Hepatocyte (in vitro differentiated cells): ENCODE measurements at regions not wholly inside any gene's neighbourhood (a gene's known extent, or its start where the extent isn't known, plus 50 kb on each side); places are given as distances from the start of the nearest gene placed in this dataset.

Experiments used
- DNase-seq: peaks from one replicate; pipeline ENCODE4 v3.0.0-alpha.2; 2016; ENCODE audit warnings: low spot score
- H2AFZ ChIP-seq: fragments of 200-600 bp; sonication (generic); 2 replicates; pipeline ENCODE4 v1.6.0; 2016; ENCODE audit warnings: antibody characterized with exemption, mild to moderate bottlenecking
- H3K27ac ChIP-seq: fragments of 200-600 bp; sonication (generic); 2 replicates; pipeline ENCODE4 v1.5.1; 2016; ENCODE audit warnings: mild to moderate bottlenecking
- H3K27me3 ChIP-seq: fragments of 200-600 bp; sonication (generic); 2 replicates; pipeline ENCODE4 v1.6.1; 2016
- H3K36me3 ChIP-seq: fragments of 200-600 bp; sonication (generic); replicated peaks from 2 replicates; pipeline ENCODE4 v1.5.1; 2016; ENCODE audit warnings: low read depth; ENCODE audit not compliant: insufficient read depth
- H3K4me1 ChIP-seq: fragments of 200-600 bp; sonication (generic); 2 replicates; pipeline ENCODE4 v1.5.1; 2016; ENCODE audit warnings: mild to moderate bottlenecking, moderate library complexity; ENCODE audit not compliant: insufficient read depth
- H3K4me2 ChIP-seq: fragments of 200-600 bp; sonication (generic); 2 replicates; pipeline ENCODE4 v1.6.0; 2016
- H3K4me3 ChIP-seq: fragments of 200-600 bp; sonication (generic); 2 replicates; pipeline ENCODE4 v1.5.1; 2016; ENCODE audit warnings: mild to moderate bottlenecking
- H3K79me2 ChIP-seq: fragments of 200-600 bp; sonication (generic); 2 replicates; pipeline ENCODE4 v1.6.0; 2017; ENCODE audit warnings: mild to moderate bottlenecking
- H3K9me2 ChIP-seq: fragments of 200-600 bp; sonication (generic); replicated peaks from 2 replicates; pipeline ENCODE4 v1.6.0; 2017; ENCODE audit warnings: mild to moderate bottlenecking; ENCODE audit not compliant: insufficient read depth
- H3K9me3 ChIP-seq: fragments of 200-600 bp; sonication (generic); 2 replicates; pipeline ENCODE4 v1.5.1; 2016; ENCODE audit warnings: low read depth, mild to moderate bottlenecking
- H4K20me1 ChIP-seq: fragments of 200-600 bp; sonication (generic); 2 replicates; pipeline ENCODE4 v1.6.0; 2016; ENCODE audit warnings: mild to moderate bottlenecking; ENCODE audit not compliant: insufficient read depth, poor library complexity, severe bottlenecking
- CTCF ChIP-seq: fragments of 200-600 bp; sonication (generic); IDR thresholded peaks from 2 replicates; pipeline ENCODE4 v1.5.1; 2016; ENCODE audit warnings: antibody characterized with exemption, mild to moderate bottlenecking; ENCODE audit not compliant: poor library complexity
- EZH2 ChIP-seq: fragments of 200-600 bp; sonication (generic); IDR thresholded peaks from 2 replicates; pipeline ENCODE4 v1.6.1; 2016; ENCODE audit warnings: antibody characterized with exemption, mild to moderate bottlenecking, borderline replicate concordance
- EZH2phosphoT487 ChIP-seq: fragments of 200-600 bp; sonication (generic); IDR thresholded peaks from one replicate; pipeline ENCODE4 v1.6.1; 2018; ENCODE audit warnings: antibody characterized with exemption, mild to moderate bottlenecking, low read depth, moderate library complexity; ENCODE audit not compliant: unreplicated experiment, severe bottlenecking
- WGBS: methylation state at CpG from one replicate; pipeline ENCODE4 v1.1.6; 2016; ENCODE audit warnings: low lambda C conversion rate; ENCODE audit errors: missing lambda C conversion rate; 5-methylcytosine and 5-hydroxymethylcytosine counted together

DNA sequence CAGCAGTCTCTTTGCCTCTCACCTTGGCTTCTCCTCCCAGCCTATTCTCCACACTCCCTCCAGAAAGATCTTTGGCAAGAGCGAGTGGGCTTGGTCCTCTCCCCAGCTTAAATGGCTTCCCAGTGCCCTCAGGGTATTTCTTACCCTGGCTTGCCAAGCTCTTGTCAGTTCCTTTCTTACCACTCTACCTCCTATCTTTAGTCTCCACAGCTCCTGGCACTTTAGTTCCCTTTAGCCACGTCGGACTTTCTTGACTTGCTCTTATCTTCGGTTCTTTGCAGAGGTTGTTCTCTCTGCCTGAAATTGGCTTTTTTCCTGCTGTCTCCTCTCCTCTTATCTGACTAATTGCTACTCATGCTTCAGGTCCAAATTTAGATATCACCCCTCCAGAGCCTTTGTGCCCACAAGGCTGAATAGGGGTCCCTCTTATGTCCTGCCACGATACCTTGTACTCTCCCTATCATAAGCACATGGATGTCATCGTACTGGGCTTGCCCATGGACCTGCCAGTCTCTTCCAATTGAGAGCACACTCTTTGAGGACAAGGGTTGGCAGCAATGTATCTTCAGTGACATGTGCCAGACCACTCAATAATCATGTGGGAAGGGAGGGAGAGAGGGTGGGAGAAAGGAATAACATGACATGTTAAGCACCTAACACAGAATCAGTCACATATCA, 131.7 kb upstream of the CTAGE1 start:
- H3K9me2 ChIP-seq, result no peaks in the 10 kb centered on the region
- no peak overlapping the region for H3K4me2 ChIP-seq
- no peak for DNase-seq
- no peak overlapping the region for H2AFZ ChIP-seq
- H3K36me3 ChIP-seq, result no peaks in the 10 kb centered on the region
- no peaks in the 10 kb centered on the region for H3K9me3 ChIP-seq
- H3K79me2 ChIP-seq, result no peaks in the 10 kb centered on the region
- no peaks in the 10 kb centered on the region for H3K27me3 ChIP-seq
- WGBS, result 69% methylated on average over 6 of the region's 6 CpGs
- H3K4me3 ChIP-seq, result no peak overlapping the region
- peaks cover 19% of the 10 kb centered on the region for H3K4me1 ChIP-seq
- TF ChIP-seq EZH2phosphoT487, result no peak
- H4K20me1 ChIP-seq, result no peaks in the 10 kb centered on the region
- H3K27ac ChIP-seq, result no peak overlapping the region

DNA sequence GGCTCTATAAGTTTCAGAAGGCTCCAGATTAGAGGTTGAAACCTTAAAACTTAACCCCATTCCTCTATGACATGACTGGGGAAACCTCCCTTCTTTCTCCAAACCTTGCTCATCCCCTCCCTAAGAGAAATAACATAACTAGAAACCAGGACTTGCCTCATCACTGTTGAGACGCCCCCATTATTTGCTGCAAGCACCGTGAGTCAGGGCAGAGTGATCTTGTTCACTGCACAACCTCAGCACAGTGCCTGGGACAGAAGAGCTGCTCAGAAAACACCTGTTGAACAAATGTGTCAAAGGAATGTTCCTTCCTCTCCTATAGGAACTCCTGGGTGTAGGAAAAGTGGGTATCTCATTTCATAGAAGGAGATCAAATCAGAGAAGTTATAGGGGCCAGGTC, 132.7 kb upstream of the CTAGE1 start:
- Histone ChIP-seq H3K4me1 (peaks cover 19% of the 10 kb centered on the region), H2AFZ (no peak overlapping the region), H3K4me3 (no peak overlapping the region), H3K4me2 (no peak overlapping the region), H3K27me3 (no peaks in the 10 kb centered on the region), H3K9me3 (no peaks in the 10 kb centered on the region), H3K9me2 (no peaks in the 10 kb centered on the region), H3K36me3 (no peaks in the 10 kb centered on the region), H3K79me2 (no peaks in the 10 kb centered on the region), H4K20me1 (no peaks in the 10 kb centered on the region), H3K27ac (peak overlapping the region; percentile 24)
- TF ChIP-seq EZH2, result no peak
- TF ChIP-seq CTCF, result no peak
- TF ChIP-seq EZH2phosphoT487, result no peak
- WGBS, result 78% methylated on average over 2 of the region's 2 CpGs
- no peak for DNase-seq

DNA sequence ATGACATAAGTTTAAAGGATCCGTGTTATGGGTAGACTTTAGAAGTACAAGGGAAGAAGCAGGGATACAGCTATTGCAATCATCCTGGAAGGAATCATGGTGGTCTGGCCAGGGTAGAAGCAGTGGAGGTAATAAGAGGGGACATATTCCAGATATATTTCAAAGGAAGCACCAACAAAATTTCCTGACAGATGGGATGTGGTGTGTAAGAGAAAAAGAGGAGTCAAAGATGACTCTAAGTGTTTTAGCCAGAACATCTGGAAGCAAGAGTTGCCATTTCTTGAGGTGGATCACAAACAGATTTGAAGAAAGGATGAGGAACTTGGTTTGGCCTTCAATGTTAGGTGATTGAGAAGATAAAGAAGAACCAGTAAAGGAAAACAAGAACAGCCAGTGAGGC, 133.1 kb upstream of the CTAGE1 start:
- Histone ChIP-seq H3K4me1 (peaks cover 21% of the 10 kb centered on the region), H3K27me3 (no peaks in the 10 kb centered on the region), H3K4me3 (no peak overlapping the region), H3K79me2 (no peaks in the 10 kb centered on the region), H4K20me1 (no peaks in the 10 kb centered on the region), H3K4me2 (no peak overlapping the region), H3K27ac (peak overlapping the region; percentile 24), H2AFZ (no peak overlapping the region), H3K9me3 (no peaks in the 10 kb centered on the region), H3K36me3 (no peaks in the 10 kb centered on the region), H3K9me2 (no peaks in the 10 kb centered on the region)
- DNase-seq, result no peak
- no peak for TF ChIP-seq CTCF
- no peak for TF ChIP-seq EZH2phosphoT487
- TF ChIP-seq EZH2, result no peak
- WGBS, result 97% methylated on average over 1 of the region's 1 CpG

- Histone ChIP-seq H3K27me3 (no peaks in the 10 kb centered on the region), H3K36me3 (no peaks in the 10 kb centered on the region), H3K9me3 (no peaks in the 10 kb centered on the region), H3K4me1 (peaks cover 27% of the 10 kb centered on the region), H3K4me2 (no peak overlapping the region), H3K9me2 (no peaks in the 10 kb centered on the region), H4K20me1 (no peaks in the 10 kb centered on the region), H3K4me3 (no peak overlapping the region), H2AFZ (no peak overlapping the region), H3K79me2 (no peaks in the 10 kb centered on the region), H3K27ac (no peak overlapping the region)
- no peak for DNase-seq
- 77% methylated on average over 5 of the region's 5 CpGs for WGBS
- no peak for TF ChIP-seq CTCF
- TF ChIP-seq EZH2, result no peak
- no peak for TF ChIP-seq EZH2phosphoT487
Measured at GRCh38 chr18:22551536-22552151, 133.9 kb upstream of the CTAGE1 start.
